Activated CD4-positive, alpha-beta T cell treated with anti-CD3 and anti-CD28 coated beads, Interleukin-2, amount 50 U/mL, for 48 hours (primary cell): ENCODE measurements at regions not wholly inside any gene's neighbourhood (a gene's known extent, or its start where the extent isn't known, plus 50 kb on each side); places are given as distances from the start of the nearest gene placed in this dataset.

Experiments
- DNase-seq, 2 experiments: peaks; one replicate each; pipeline ENCODE4 v3.0.0-alpha.2; 2020

DNA sequence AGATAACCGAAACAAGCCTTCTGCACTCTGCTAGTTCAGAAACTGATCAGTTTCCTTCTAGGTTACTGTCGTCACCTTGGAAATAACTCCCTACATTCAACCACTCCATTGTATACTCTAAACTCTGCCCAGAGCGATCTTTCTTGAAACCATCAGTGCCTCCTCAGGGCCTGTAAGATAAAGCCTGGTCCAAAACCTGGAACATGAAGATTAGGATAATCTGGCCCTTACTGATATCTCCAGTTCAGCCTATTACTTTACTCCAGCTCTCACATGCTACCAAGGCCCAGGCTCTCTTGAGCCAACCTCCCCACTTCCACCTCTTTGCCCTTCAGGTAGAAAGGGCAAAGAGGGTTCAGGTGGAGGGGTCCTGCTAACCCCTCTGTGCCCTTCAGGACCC is 125.3 kb upstream of the RXFP2 start:
- no peak for DNase-seq

DNA sequence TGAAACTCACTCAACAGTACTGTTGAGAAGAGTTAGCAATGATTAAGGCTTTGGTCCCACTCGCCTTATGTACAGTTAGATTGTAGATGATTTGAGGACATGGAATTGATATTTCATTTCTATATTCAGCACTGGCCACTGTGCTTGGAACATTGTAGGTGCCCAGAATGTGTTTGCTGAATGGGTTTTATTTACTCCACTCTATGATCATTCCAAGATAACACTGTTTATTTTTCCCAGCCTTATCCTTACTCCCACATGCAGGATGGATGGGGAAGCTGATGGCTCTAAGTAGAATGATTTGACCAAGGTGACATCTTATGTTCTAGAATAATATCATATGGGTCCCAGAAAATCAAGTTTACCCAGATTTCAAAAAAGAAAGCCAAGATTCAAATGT is 124.6 kb upstream of the RXFP2 start:
- no peak for DNase-seq

- DNase-seq: no peak
Measured at GRCh38 chr13:31625115-31625514, 114.2 kb upstream of the RXFP2 start.

DNA sequence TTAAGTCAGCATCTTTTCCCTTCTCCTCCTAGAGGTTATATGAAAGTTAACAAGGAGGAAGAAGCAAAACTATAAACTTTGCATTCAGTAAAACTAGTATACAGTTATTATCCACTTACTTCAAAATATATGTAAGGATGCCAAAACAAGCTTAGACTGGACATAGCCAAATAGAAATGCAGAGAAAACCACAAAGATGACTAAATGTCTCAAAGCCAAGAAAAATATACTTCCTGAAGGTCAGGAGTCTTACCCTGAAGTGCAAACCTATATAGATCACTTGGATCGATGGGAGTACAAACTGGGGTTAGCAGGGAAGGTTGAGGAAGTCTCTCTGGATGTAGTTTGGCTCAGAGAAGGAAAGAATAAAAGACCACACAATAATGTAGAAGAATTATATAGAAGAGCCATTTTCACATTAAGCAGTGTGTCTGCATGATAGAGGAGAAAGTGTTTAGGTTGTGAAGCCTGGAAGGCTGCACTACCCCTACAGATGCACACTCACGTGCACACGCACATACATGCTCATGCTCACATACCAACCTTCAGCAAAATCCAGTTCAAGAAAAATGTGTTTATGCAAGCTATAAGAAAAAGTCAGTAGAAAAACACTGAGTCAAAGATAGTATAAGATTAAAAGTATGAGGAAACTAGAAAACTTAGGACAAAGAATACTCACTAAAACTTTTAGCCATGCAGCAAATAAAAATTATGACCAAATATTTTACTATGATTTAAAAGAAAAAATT is 112.1 kb upstream of the RXFP2 start:
- DNase-seq: no peak

DNA sequence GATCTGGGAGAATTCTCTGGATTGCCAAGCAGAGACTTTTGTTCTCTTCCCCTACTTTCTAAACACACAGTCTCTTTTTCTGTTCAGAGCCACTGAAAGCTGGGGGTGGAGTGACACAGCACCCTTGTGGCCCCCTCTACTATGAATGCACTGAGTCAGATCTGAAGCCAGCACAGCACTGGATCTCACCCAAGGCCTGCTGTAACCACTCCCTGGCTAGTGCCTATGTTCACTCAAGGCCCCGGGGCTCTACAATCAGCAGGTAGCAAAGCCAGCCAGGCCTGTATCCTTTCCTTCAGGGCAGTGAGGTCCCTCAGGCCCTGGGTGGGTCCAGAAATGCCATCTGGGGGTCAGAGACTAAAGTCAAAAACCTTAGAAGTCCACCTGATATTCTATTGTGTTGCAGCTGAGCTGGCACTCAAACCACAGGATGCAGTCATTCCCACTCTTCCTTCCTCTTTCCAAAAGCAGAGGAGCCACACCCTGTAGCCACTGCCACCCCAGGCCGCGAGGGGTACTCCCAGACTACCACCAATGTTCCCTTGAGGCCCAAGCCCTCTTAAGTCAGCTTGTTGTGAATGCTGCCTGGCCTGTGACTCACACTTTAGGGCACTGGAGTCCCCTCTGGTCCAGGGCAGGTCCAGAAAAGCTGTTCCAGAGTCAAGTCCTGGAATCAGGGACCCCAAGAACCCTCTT is 110.1 kb upstream of the RXFP2 start:
- DNase-seq: no peak

GRCh38 chr13:31631071-31631470 is 108.3 kb upstream of the RXFP2 start:
- no peak for DNase-seq

DNA sequence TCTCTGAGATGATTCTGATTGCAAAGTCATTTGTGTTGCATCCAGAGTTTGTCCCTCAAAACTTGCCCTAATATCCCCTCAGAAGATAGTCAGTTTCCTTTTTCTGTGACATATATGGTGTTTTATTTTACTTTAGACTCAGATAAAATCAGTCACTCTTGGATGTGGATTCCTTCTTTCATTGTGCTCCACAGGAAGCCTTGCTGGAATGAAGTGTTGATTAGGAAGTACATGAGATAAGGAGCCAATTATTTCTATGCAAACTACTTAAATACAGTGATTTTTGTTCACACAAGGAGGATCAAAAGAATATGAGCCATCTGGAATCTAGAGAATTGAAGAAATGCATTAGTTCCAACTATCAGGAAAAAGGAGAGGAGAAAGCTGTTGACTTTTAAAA is 107.6 kb upstream of the RXFP2 start:
- DNase-seq: no peak

- DNase-seq: no peak
Measured at GRCh38 chr13:31638577-31638976, 100.7 kb upstream of the RXFP2 start.

DNA sequence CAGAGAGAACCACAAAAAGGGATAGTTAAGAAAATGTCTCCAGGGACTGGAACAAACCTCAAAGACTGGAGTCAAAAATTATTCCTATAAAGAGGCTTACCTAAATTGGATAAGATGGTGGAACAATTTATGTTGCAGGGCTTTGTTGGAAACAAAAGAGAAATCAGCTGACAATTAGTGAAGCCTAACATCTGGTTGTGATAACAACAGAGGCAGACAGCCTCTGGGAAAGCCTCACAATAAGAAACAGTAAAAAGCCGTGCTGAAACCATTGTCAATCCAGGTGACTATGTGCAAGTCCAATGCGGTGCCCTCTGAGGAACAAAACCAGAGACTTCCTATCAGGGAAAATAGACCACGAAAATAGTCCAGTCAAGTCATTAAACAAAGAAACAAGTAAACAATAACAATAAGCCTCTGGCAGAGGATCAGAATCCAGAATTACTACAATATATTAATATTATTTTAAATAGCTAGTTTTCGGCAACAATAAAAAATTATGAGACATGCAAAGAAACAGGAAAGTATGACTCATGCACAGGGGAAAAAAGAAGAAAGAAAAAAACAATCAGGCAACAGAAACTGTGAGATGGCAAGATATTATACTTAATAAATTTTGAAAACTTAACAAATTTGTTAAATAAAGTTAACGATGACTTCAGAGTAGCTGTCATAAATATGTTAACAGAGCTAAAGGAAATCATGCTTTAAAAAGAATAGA is 99.7 kb upstream of the RXFP2 start:
- no peak for DNase-seq

DNA sequence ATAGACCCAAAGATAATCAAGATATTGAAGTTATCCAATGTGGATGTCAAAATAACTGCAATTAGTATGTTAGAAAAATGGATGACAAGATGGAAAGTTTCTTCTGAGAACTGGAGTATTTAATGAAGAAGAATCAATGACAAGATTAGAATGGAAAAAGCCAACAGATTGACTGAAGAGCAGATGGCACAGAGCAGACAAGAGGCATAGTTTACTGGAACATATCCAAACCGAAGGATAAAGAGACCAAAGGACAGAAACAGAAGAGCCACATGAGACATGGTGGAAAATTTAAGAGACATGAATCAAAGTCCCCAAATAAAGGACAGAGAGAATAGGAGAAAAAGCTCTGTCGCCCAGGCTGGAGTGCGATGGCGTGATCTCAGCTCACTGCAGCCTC is 89.6 kb upstream of the RXFP2 start:
- DNase-seq: no peak

- no peak for DNase-seq
Measured at GRCh38 chr13:31653730-31654129, 85.6 kb upstream of the RXFP2 start.

DNA sequence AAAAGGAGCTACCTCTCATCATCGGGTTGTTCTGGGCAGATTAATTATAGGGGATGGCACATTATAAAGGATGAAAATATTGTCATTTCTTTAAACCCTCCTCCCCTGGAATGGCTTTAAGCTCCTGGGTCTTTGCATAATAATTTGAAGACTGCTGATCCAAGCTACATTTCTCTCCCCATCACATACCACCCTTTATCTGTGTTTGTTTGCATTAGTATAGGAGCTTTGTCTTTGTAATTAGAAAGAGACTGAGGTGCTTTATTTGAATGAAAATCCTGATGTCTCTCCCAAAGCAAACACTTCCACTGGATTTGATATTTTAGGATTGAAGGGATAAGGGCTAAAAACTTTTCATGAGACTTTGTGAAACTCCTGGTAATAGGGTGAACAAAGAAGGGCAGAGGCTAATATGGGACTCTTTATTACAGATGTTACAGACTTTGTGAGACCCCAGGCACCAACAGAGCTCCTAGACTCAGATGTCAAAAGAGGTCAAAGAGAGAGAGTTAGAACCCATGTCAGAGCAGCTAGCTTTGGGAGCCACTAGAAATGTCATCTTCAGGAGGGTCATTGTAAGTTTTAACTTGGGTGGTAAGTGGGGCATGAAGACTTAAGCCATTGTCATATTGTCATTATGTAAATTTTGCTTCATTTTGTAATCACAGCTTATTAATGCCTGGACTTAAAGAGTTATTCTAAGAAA is 75.3 kb upstream of the RXFP2 start:
- no peak for DNase-seq

- DNase-seq: no peak
Measured at GRCh38 chr13:31670831-31671617, 68.3 kb upstream of the RXFP2 start.

DNA sequence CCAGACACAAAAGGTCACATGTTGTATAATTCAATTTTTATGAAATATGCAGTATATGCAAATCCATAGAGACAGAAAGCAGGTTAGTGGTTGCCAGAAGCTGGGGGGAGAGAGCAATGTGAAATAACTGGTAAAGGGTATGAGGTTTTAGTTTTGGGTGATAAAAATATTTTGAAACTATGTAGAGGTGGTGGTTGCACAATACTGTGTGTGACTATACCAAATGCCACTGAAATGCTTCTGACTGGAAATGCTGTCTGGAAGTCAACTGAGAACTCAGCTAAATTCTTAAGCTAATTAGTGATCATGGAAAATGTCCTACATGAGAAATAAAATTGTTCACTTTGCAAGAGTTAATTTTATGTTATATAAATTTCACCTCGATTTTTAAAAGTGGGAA is 65.3 kb upstream of the RXFP2 start:
- no peak for DNase-seq

- no peak for DNase-seq
Measured at GRCh38 chr13:31675440-31675953, 63.8 kb upstream of the RXFP2 start.

DNA sequence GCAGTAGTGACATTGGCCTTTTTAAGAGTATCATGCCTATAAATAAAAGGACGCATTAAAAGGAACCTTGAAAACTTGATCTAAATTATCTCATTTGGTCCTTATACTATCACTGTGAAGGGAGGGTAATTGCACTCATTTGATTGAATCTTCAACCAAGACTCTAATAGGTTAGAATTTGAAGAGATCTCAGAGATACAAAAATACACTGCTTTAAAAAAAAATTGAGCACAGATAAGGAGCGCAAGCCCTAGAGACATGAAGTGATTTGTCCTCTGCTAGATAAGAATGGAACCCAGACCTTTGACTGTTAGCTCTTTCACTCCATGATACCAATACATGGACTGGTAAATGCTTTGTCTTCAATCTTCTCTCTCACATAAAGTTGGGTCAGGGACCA is 58.2 kb upstream of the RXFP2 start:
- DNase-seq: no peak

DNA sequence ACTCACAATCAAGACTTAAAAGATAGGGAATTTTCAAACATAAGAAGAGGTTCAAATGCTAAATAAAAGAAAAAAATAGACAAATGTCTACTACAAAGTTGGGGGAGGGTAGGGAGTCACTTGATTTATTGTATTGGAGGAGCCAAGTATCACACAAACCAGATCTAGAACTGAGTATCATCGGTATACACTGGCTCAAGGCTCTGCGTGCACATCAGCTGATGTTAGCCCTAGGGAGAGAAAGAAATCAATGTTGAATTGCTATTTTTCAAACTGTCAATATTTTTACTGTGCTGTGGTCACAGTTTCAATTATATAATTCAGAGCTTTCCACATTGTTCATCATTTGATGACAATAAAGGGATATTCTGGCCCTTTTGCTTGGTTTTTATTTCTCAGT is 54.9 kb upstream of the RXFP2 start:
- DNase-seq: no peak

- DNase-seq: no peak
Measured at GRCh38 chr13:31686670-31687425, 52.5 kb upstream of the RXFP2 start.
